ENCODE measurements at regions not wholly inside any gene's neighbourhood (a gene's known extent, or its start where the extent isn't known, plus 50 kb on each side); places are given as distances from the start of the nearest gene placed in this dataset.

- dilution Hi-C loops (cut with MboI; ENCODE audit: extremely low pct_ligation_motif_present, low sequenced_read_pairs), result no loop called here
These were observed 51.0 kb upstream of the ZNF516 start for GRCh38 chr18:76546088-76546435.

More at GRCh38 chr18:76546088-76546435, 51.0 kb upstream of the ZNF516 start:
- DNase-seq (ENCODE audit: low read depth, low spot score), result no peak
- Histone ChIP-seq H3K27ac (ENCODE audit: insufficient read depth, low read depth, low read length) (no peak overlapping the region), H4K20me1 (replicated peaks; ENCODE audit: control insufficient read depth, extremely low read depth, insufficient read depth, low read length) (no peaks in the 10 kb centered on the region), H3K36me3 (ENCODE audit: control insufficient read depth in 2 of 2, extremely low read depth in 1 of 2, insufficient read depth in 2 of 2, low read length in 2 of 2) (no peaks in the 10 kb centered on the region), H3K9me1 (replicated peaks; ENCODE audit: control insufficient read depth, extremely low read depth, insufficient read depth, low read length) (no peaks in the 10 kb centered on the region), H3K79me2 (ENCODE audit: control insufficient read depth, insufficient read depth, low read length) (no peaks in the 10 kb centered on the region), H3K27me3 (ENCODE audit: control insufficient read depth in 2 of 2, insufficient read depth in 2 of 2, low read length in 2 of 2) (no peaks in the 10 kb centered on the region), H3K9me3 (replicated peaks; ENCODE audit: control insufficient read depth, insufficient read depth, low read length) (no peaks in the 10 kb centered on the region), H3K4me2 (ENCODE audit: insufficient read depth, low read length) (no peak overlapping the region), H3K9ac (replicated peaks; ENCODE audit: extremely low read depth, insufficient read depth, low read length) (no peak overlapping the region), H2AFZ (ENCODE audit: low read depth, low read length) (no peak overlapping the region), H3K4me3 (replicated peaks in 1 of 3; ENCODE audit: insufficient read depth in 1 of 3, low read depth in 1 of 3, low read length in 3 of 3) (no peak overlapping the region), H3K4me1 (ENCODE audit: control insufficient read depth, extremely low read depth, insufficient read depth, low read length) (no peaks in the 10 kb centered on the region)
- POLR2A ChIA-PET, result no interaction called here
- BruUV-seq (replicated peaks), result no TSS peak
- CTCF ChIA-PET, result no interaction called here
- TF ChIP-seq JUN (IDR thresholded peaks at IDR 0.05; ENCODE audit: borderline replicate concordance, insufficient read depth, insufficient read length, low read depth), result no peak
- no peak for TF ChIP-seq POLR2A (IDR thresholded peaks at IDR 0.05; ENCODE audit: low read depth, low read length)
- no peak for TF ChIP-seq EZH2 (IDR thresholded peaks at IDR 0.05; ENCODE audit: borderline replicate concordance, low read depth, low read length, severe bottlenecking)
- TF ChIP-seq, protein P1, sequence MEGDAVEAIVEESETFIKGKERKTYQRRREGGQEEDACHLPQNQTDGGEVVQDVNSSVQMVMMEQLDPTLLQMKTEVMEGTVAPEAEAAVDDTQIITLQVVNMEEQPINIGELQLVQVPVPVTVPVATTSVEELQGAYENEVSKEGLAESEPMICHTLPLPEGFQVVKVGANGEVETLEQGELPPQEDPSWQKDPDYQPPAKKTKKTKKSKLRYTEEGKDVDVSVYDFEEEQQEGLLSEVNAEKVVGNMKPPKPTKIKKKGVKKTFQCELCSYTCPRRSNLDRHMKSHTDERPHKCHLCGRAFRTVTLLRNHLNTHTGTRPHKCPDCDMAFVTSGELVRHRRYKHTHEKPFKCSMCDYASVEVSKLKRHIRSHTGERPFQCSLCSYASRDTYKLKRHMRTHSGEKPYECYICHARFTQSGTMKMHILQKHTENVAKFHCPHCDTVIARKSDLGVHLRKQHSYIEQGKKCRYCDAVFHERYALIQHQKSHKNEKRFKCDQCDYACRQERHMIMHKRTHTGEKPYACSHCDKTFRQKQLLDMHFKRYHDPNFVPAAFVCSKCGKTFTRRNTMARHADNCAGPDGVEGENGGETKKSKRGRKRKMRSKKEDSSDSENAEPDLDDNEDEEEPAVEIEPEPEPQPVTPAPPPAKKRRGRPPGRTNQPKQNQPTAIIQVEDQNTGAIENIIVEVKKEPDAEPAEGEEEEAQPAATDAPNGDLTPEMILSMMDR (IDR thresholded peaks at IDR 0.05; ENCODE audit: extremely low read depth in 1 of 2, insufficient read depth in 1 of 2, low read depth in 1 of 2, low read length in 2 of 2), result no peak
- TF ChIP-seq FOS (IDR thresholded peaks at IDR 0.05; ENCODE audit: borderline replicate concordance, insufficient read depth, low read length), result no peak
- TF ChIP-seq MAX (IDR thresholded peaks at IDR 0.05; ENCODE audit: insufficient read depth, insufficient read length), result no peak
- no peak for TF ChIP-seq MYC (IDR thresholded peaks at IDR 0.05; ENCODE audit: low read depth, low read length)
- no peak for TF ChIP-seq POLR2AphosphoS5 (IDR thresholded peaks at IDR 0.05; ENCODE audit: insufficient read depth, low read depth, low read length)
- no peak for FAIRE-seq
- intact Hi-C loops (cut with micrococcal nuclease), result no loop called here
